Endothelial cell of umbilical vein (primary cell): ENCODE measurements at regions not wholly inside any gene's neighbourhood (a gene's known extent, or its start where the extent isn't known, plus 50 kb on each side); places are given as distances from the start of the nearest gene placed in this dataset.

Source experiments
- CTCF ChIP-seq, 2 donors: IDR thresholded peaks; 1 replicate in 1 of 2; 2 replicates in 1 of 2; pipeline ENCODE4 v1.5.1; 2011; ENCODE audit warnings: low read length in 2 of 2, mild to moderate bottlenecking in 2 of 2, moderate library complexity in 2 of 2, control low read depth in 1 of 2, inconsistent platforms in 1 of 2, low read depth in 1 of 2; ENCODE audit not compliant: insufficient read depth in 1 of 2; ENCODE audit errors: extremely low read depth in 1 of 2
- EZH2 ChIP-seq: IDR thresholded peaks from 2 replicates; pipeline ENCODE4 v1.6.1; 2012; ENCODE audit warnings: borderline replicate concordance, low read depth, mild to moderate bottlenecking, moderate library complexity, low read length, inconsistent platforms; ENCODE audit not compliant: severe bottlenecking
- FOS ChIP-seq: IDR thresholded peaks from 2 replicates; pipeline ENCODE4 v1.6.1; 2011; ENCODE audit warnings: mild to moderate bottlenecking, low read length, moderate library complexity, borderline replicate concordance; ENCODE audit not compliant: insufficient read depth
- GATA2 ChIP-seq: IDR thresholded peaks from 2 replicates; pipeline ENCODE4 v1.7.0; 2011; ENCODE audit warnings: low read depth, mild to moderate bottlenecking, moderate library complexity, mixed read lengths, low read length; ENCODE audit not compliant: insufficient read length, insufficient read depth
- JUN ChIP-seq: IDR thresholded peaks from 2 replicates; pipeline ENCODE4 v1.6.1; 2011; ENCODE audit warnings: borderline replicate concordance, low read depth; ENCODE audit not compliant: insufficient read length, insufficient read depth
- MAX ChIP-seq: IDR thresholded peaks from 2 replicates; pipeline ENCODE4 v1.6.1; 2011; ENCODE audit not compliant: insufficient read depth, insufficient read length
- MYC ChIP-seq: IDR thresholded peaks from one replicate; pipeline ENCODE4 v1.6.1; 2011; ENCODE audit warnings: mild to moderate bottlenecking, low read depth, low read length
- POLR2A ChIP-seq: IDR thresholded peaks from 2 replicates; pipeline ENCODE4 v1.6.1; 2012; ENCODE audit warnings: low read depth, mild to moderate bottlenecking, control low read depth, low read length
- POLR2AphosphoS5 ChIP-seq: IDR thresholded peaks from 2 replicates; pipeline ENCODE4 v1.6.1; 2012; ENCODE audit warnings: low read depth, mild to moderate bottlenecking, control low read depth, low read length, moderate library complexity; ENCODE audit not compliant: insufficient read depth

- no peak for TF ChIP-seq MYC
- TF ChIP-seq POLR2AphosphoS5, result no peak
- no peak for TF ChIP-seq CTCF (IDR thresholded peaks at IDR 0.05; ENCODE audit: extremely low read depth in 1 of 2, insufficient read depth in 1 of 2, low read depth in 1 of 2, low read length in 2 of 2)
- TF ChIP-seq POLR2A, result no peak
- TF ChIP-seq GATA2, result no peak
- TF ChIP-seq EZH2, result no peak
- TF ChIP-seq MAX, result no peak
- no peak for TF ChIP-seq JUN
- no peak for TF ChIP-seq FOS
Measured at GRCh38 chr2:2721296-2721835, 390.3 kb upstream of the MYT1L start.
